Osteoblast (primary cell): ENCODE measurements at regions not wholly inside any gene's neighbourhood (a gene's known extent, or its start where the extent isn't known, plus 50 kb on each side); places are given as distances from the start of the nearest gene placed in this dataset.
"Not testable (repeated sequence)": the region's sequence is repeated elsewhere in the genome, so short reads cannot be mapped to it uniquely, and the experiment has no call there.

ENCODE experiments used
- DNase-seq: peaks from one replicate; pipeline ENCODE4 v3.0.0; 2011; ENCODE audit warnings: low spot score, mixed read lengths; ENCODE audit not compliant: insufficient read length; ENCODE audit errors: missing footprints
- H2AFZ ChIP-seq: 2 replicates; pipeline ENCODE4 v1.6.0; 2011; ENCODE audit warnings: mild to moderate bottlenecking, low read length
- H3K27ac ChIP-seq: 2 replicates; pipeline ENCODE4 v1.5.1; 2011; ENCODE audit warnings: mild to moderate bottlenecking, low read depth, low read length, moderate library complexity
- H3K27me3 ChIP-seq: 2 replicates; pipeline ENCODE4 v1.6.0; 2012; ENCODE audit warnings: mild to moderate bottlenecking, control low read depth, inconsistent platforms, low read length, moderate library complexity; ENCODE audit not compliant: insufficient read depth
- H3K36me3 ChIP-seq: 2 replicates; pipeline ENCODE4 v1.5.1; 2011; ENCODE audit warnings: mild to moderate bottlenecking, low read length, control low read depth, moderate library complexity; ENCODE audit not compliant: insufficient read depth
- H3K4me1 ChIP-seq: 2 replicates; pipeline ENCODE4 v1.5.1; 2011; ENCODE audit warnings: mild to moderate bottlenecking, low read length, control low read depth, moderate library complexity; ENCODE audit not compliant: insufficient read depth
- H3K4me2 ChIP-seq: 2 replicates; pipeline ENCODE4 v1.6.0; 2011; ENCODE audit warnings: mild to moderate bottlenecking, low read length; ENCODE audit not compliant: insufficient read depth
- H3K4me3 ChIP-seq: fragments of 200-600 bp; sonication (generic); 3 replicates; pipeline ENCODE4 v1.5.1; 2012; ENCODE audit warnings: mild to moderate bottlenecking, low read length, inconsistent platforms; ENCODE audit not compliant: insufficient read depth
- H3K79me2 ChIP-seq: 2 replicates; pipeline ENCODE4 v1.6.0; 2012; ENCODE audit warnings: mild to moderate bottlenecking, low read length, control low read depth, inconsistent platforms; ENCODE audit not compliant: insufficient read depth
- H3K9me3 ChIP-seq: 2 replicates; pipeline ENCODE4 v1.5.1; 2011; ENCODE audit warnings: low read depth, low read length, control low read depth
- H4K20me1 ChIP-seq: 2 replicates; pipeline ENCODE4 v1.6.0; 2012; ENCODE audit warnings: mild to moderate bottlenecking, low read length, control low read depth; ENCODE audit not compliant: insufficient read depth
- TF ChIP-seq, protein P1 (sequence below): IDR thresholded peaks from 2 replicates; pipeline ENCODE4 v1.5.1; 2011; ENCODE audit warnings: mild to moderate bottlenecking, low read depth, low read length, moderate library complexity; ENCODE audit errors: extremely low read depth

DNA sequence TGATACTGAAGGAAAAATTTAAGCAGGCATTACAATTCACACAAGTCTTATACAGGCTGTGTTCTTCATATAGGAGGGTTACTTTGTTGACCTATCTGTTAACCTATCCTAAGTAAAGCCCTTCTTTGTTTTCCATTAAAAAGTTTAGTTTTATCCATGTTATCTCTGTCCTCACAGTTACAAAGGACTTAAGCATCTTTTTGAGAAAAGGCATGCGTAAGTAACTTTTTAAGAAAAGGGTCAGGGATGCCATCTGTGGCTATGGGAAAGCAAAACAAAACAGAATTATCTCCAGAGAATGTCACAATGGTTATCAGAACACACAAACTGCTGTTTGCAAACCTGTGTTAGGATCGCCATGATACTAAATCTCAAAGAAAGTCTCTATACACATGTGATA, 295.8 kb upstream of the MTPN start:
- Histone ChIP-seq H3K4me1 (no peaks in the 10 kb centered on the region), H3K4me3 (no peak overlapping the region), H3K36me3 (no peaks in the 10 kb centered on the region), H2AFZ (no peak overlapping the region), H3K27ac (no peak overlapping the region), H3K4me2 (no peak overlapping the region), H3K79me2 (no peaks in the 10 kb centered on the region), H3K9me3 (no peaks in the 10 kb centered on the region), H4K20me1 (no peaks in the 10 kb centered on the region), H3K27me3 (no peaks in the 10 kb centered on the region)
- TF ChIP-seq, protein P1, sequence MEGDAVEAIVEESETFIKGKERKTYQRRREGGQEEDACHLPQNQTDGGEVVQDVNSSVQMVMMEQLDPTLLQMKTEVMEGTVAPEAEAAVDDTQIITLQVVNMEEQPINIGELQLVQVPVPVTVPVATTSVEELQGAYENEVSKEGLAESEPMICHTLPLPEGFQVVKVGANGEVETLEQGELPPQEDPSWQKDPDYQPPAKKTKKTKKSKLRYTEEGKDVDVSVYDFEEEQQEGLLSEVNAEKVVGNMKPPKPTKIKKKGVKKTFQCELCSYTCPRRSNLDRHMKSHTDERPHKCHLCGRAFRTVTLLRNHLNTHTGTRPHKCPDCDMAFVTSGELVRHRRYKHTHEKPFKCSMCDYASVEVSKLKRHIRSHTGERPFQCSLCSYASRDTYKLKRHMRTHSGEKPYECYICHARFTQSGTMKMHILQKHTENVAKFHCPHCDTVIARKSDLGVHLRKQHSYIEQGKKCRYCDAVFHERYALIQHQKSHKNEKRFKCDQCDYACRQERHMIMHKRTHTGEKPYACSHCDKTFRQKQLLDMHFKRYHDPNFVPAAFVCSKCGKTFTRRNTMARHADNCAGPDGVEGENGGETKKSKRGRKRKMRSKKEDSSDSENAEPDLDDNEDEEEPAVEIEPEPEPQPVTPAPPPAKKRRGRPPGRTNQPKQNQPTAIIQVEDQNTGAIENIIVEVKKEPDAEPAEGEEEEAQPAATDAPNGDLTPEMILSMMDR = no peak
- no peak for DNase-seq

DNA sequence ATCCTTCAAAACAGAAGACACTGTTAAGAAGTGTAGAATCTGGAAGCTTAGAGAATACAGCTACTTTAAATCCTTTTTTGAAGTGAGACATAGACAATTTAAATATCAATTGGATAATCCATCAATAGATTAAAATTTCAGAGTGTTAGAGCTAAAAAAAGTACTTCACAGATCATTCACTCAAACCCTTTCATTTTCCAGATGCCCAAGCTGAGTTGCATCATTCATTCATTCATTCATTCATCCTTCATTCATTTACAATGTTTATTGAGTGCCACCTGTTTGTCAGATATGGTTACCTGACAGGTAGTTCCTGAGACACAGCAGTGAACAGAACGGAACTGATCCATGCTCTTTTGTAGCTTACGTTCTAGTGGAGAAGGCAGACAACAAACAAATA, 290.7 kb upstream of the MTPN start:
- Histone ChIP-seq H3K27ac (no peak overlapping the region), H3K36me3 (no peaks in the 10 kb centered on the region), H3K4me2 (no peak overlapping the region), H3K79me2 (no peaks in the 10 kb centered on the region), H3K9me3 (peaks cover 5% of the 10 kb centered on the region), H3K4me3 (no peak overlapping the region), H3K27me3 (no peaks in the 10 kb centered on the region), H2AFZ (no peak overlapping the region), H4K20me1 (no peaks in the 10 kb centered on the region), H3K4me1 (no peaks in the 10 kb centered on the region)
- TF ChIP-seq, protein P1 = no peak
- DNase-seq = no peak

DNA sequence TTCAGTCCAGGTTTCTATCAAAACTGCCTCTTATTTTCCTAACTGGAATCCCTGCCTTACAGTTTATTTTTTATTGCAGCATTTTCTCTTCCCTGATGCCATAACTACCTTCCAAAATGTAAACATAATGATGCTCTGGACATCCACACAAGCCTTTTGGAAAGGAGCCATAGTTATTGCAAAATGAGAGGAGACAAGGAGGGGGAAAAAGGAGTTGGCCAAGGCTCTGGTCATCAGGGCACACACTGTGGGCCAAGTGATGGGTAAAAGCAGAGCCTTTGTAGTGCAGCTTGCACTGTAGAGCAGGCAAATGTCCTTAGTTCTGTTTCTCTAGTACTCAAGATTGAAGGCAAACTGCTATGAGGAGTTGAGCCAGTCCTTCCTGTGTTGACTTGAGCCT, 289.3 kb upstream of the MTPN start:
- TF ChIP-seq, protein P1 = no peak
- no peak overlapping the region for H3K4me3 ChIP-seq
- no peaks in the 10 kb centered on the region for H3K79me2 ChIP-seq
- no peak overlapping the region for H2AFZ ChIP-seq
- H3K4me1 ChIP-seq = no peaks in the 10 kb centered on the region
- H3K27ac ChIP-seq = no peak overlapping the region
- no peaks in the 10 kb centered on the region for H3K36me3 ChIP-seq
- no peaks in the 10 kb centered on the region for H3K27me3 ChIP-seq
- H3K9me3 ChIP-seq = peaks cover 5% of the 10 kb centered on the region
- H3K4me2 ChIP-seq = no peak overlapping the region
- no peak for DNase-seq
- no peaks in the 10 kb centered on the region for H4K20me1 ChIP-seq

DNA sequence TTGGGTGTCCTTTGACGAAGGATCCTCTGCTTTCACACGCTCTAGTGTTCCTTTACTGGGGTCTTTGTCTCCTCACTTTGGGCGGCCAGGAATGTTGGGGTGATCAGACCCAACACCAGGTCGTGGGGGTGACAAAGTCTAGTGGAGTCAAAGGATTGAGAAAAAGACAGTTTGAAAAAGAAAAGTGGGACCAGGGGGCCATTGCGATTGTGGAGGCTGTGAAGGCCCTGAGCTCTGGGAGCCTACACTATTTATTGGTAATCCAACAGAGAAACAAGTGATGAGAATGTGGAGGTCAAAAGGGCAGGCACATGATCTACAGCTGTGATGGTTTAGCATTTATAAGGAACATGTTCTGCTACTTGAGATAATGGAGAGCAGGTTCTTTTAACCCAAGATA, 287.1 kb upstream of the MTPN start:
- not testable (repeated sequence) for H3K27ac ChIP-seq, H3K79me2 ChIP-seq, H3K4me2 ChIP-seq, H3K4me1 ChIP-seq, H3K9me3 ChIP-seq, H3K4me3 ChIP-seq, H4K20me1 ChIP-seq, H3K36me3 ChIP-seq, H3K27me3 ChIP-seq, H2AFZ ChIP-seq, DNase-seq

DNA sequence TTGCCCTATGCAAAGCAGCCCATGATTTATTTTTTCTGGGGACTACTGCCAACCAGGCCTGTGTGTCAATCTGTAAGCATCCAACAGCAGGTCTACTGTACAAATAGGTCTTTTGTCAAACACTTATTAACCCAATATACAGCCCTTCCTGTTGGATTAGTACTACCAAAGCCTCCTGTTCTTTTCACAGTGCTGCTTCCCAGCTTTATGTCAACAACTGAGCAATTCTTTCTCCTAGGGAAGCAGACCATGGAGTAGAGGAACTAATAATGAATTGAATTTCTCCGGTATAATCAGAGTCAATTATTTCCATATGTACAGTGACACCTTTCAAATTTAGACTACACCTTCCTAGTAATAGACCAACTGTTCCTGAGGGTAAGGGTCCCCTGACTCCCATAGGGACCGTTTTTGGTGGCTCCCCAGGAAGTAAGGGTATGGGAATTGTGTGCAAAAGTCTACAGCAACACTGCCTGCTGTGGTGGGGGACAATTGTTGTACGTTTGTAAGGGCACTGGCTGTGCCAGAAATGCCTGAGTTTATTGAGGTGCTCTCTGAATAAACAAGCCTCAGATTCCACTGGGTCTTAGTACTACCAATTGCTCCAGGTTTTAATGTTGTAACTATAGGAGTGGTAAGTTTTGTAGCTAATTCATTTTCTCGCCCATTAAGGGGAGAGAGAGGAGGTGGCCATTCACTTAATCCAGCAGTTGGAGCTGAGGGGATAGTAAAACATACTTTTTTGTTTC, 286.1 kb upstream of the MTPN start:
- not testable (repeated sequence) for H4K20me1 ChIP-seq, H3K4me2 ChIP-seq, H3K9me3 ChIP-seq, H2AFZ ChIP-seq, H3K4me3 ChIP-seq, H3K36me3 ChIP-seq, H3K27me3 ChIP-seq, H3K4me1 ChIP-seq, DNase-seq, H3K79me2 ChIP-seq, H3K27ac ChIP-seq

DNA sequence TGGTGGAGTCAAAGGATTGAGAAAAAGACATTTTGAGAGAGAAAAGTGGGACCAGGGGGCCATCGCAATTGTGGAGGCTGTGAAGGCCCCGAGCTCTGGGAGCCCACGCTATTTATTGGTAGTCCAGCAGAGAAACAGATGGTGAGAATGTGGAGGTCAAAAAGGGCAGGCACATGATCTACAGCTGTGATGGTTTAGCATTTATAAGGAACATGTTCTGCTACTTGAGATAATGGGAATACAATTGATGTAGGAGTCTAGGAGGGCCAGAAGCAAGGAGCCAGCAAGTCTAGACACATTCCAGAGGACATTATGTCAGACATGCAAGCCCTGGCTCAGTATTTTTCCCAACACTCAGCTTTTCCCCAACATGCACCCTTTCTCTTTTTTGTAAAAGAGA, 283.4 kb upstream of the MTPN start:
- H3K36me3 ChIP-seq, H3K4me3 ChIP-seq: not testable (repeated sequence)

More for the DNA sequence above, 283.4 kb upstream of the MTPN start:
- H3K27ac ChIP-seq, H4K20me1 ChIP-seq, DNase-seq, H3K9me3 ChIP-seq, H3K4me1 ChIP-seq, H2AFZ ChIP-seq, H3K79me2 ChIP-seq, H3K4me2 ChIP-seq, H3K27me3 ChIP-seq: not testable (repeated sequence)
